DOHH2 (cell line): ENCODE measurements at regions not wholly inside any gene's neighbourhood (a gene's known extent, or its start where the extent isn't known, plus 50 kb on each side); places are given as distances from the start of the nearest gene placed in this dataset.

Experiments used
- EZH2phosphoT487 ChIP-seq: fragments of 200-600 bp; sonication (generic); IDR thresholded peaks from 2 replicates; pipeline ENCODE4 v1.6.1; 2017; ENCODE audit warnings: borderline replicate concordance, mild to moderate bottlenecking, antibody characterized with exemption, low read length, moderate library complexity, mixed read lengths
- TF ChIP-seq, protein P1 (sequence below): fragments of 200-600 bp; sonication (generic); IDR thresholded peaks from one replicate; pipeline ENCODE4 v1.5.1; 2014; ENCODE audit warnings: antibody characterized with exemption, mild to moderate bottlenecking, low read depth, low read length; ENCODE audit not compliant: poor library complexity, severe bottlenecking

DNA sequence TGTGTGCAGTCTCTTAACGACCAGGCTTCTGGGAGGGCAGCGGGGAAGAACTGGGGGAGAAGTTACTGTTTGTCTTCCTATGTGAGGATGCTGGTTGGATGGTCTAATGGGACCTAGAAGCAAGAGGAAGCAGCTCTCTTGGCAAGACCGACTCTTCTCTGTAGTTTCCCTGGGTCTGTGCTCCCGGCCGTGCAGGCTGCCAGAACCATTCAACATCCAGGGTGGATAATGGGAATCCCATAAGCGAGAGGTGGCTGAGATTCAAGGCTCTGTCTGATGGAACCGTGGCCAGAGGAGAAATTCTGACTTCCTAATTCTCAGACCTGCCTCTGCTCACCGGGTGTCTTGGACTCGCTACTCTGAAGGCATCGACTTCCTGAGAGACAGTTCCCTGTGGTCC, 561.0 kb upstream of the TBX3 start:
- TF ChIP-seq, protein P1, sequence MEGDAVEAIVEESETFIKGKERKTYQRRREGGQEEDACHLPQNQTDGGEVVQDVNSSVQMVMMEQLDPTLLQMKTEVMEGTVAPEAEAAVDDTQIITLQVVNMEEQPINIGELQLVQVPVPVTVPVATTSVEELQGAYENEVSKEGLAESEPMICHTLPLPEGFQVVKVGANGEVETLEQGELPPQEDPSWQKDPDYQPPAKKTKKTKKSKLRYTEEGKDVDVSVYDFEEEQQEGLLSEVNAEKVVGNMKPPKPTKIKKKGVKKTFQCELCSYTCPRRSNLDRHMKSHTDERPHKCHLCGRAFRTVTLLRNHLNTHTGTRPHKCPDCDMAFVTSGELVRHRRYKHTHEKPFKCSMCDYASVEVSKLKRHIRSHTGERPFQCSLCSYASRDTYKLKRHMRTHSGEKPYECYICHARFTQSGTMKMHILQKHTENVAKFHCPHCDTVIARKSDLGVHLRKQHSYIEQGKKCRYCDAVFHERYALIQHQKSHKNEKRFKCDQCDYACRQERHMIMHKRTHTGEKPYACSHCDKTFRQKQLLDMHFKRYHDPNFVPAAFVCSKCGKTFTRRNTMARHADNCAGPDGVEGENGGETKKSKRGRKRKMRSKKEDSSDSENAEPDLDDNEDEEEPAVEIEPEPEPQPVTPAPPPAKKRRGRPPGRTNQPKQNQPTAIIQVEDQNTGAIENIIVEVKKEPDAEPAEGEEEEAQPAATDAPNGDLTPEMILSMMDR: no peak
- no peak for TF ChIP-seq EZH2phosphoT487
